Left ventricle myocardium inferior (tissue), 1 donor: ENCODE measurements at regions not wholly inside any gene's neighbourhood (a gene's known extent, or its start where the extent isn't known, plus 50 kb on each side); places are given as distances from the start of the nearest gene placed in this dataset.

Experiments
- DNase-seq: peaks from one replicate; pipeline ENCODE4 v3.0.0-alpha.2; 2020
- H3K27ac ChIP-seq: fragments of 200-600 bp; replicated peaks from 2 replicates; pipeline ENCODE4 v1.8.0; 2021
- H3K27me3 ChIP-seq: fragments of 200-600 bp; 2 replicates; pipeline ENCODE4 v1.8.0; 2021; ENCODE audit warnings: low read depth
- H3K36me3 ChIP-seq: fragments of 200-600 bp; 2 replicates; pipeline ENCODE4 v1.8.0; 2021
- H3K4me1 ChIP-seq: fragments of 200-600 bp; 2 replicates; pipeline ENCODE4 v1.8.0; 2021
- H3K4me3 ChIP-seq: fragments of 200-600 bp; 2 replicates; pipeline ENCODE4 v1.8.0; 2021; ENCODE audit warnings: mild to moderate bottlenecking, moderate library complexity
- H3K9me3 ChIP-seq: fragments of 200-600 bp; replicated peaks from 2 replicates; pipeline ENCODE4 v1.8.0; 2021
- intact Hi-C: fragments of 100-400 bp; cut with micrococcal nuclease; formaldehyde crosslinking; loops from one replicate; pipeline ENCODE4 v1.11.0; 2022
- TF ChIP-seq, protein P1 (sequence below): fragments of 200-600 bp; IDR thresholded peaks from 2 replicates; pipeline ENCODE4 v1.8.0; 2021; ENCODE audit warnings: antibody characterized with exemption, mild to moderate bottlenecking, borderline replicate concordance
- donor health status: DM: no; HTN: yes; CAD: no; lungs with severe emphysema.

DNA sequence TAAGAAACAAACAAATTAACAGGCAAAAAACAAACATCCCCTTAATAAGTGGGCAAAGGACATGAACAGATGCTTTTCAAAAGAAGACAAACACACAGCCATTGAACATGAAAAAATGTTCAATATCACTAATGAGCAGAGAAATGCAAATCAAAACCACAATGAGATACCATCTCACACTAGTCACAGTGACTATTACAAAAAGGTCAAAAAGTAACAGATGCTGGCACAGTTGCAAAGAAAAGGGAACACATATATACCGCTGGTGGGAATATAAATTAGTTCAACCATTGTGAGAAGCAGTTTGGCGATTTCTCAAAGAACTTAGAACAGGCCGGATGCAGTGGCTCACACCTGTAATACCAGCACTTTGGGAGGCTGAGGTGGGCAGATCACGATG lies 146.1 kb upstream of the NEIL3 start:
- no peak for DNase-seq
- H3K27ac ChIP-seq = no peak overlapping the region
- H3K27me3 ChIP-seq = no peaks in the 10 kb centered on the region
- H3K4me1 ChIP-seq = no peaks in the 10 kb centered on the region
- H3K4me3 ChIP-seq = no peak overlapping the region
- intact Hi-C loops = no loop called here
- peaks cover 6% of the 10 kb centered on the region for H3K9me3 ChIP-seq
- TF ChIP-seq, protein P1, sequence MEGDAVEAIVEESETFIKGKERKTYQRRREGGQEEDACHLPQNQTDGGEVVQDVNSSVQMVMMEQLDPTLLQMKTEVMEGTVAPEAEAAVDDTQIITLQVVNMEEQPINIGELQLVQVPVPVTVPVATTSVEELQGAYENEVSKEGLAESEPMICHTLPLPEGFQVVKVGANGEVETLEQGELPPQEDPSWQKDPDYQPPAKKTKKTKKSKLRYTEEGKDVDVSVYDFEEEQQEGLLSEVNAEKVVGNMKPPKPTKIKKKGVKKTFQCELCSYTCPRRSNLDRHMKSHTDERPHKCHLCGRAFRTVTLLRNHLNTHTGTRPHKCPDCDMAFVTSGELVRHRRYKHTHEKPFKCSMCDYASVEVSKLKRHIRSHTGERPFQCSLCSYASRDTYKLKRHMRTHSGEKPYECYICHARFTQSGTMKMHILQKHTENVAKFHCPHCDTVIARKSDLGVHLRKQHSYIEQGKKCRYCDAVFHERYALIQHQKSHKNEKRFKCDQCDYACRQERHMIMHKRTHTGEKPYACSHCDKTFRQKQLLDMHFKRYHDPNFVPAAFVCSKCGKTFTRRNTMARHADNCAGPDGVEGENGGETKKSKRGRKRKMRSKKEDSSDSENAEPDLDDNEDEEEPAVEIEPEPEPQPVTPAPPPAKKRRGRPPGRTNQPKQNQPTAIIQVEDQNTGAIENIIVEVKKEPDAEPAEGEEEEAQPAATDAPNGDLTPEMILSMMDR = no peak
- H3K36me3 ChIP-seq = no peaks in the 10 kb centered on the region

- TF ChIP-seq, protein P1 = no peak
- intact Hi-C loops = no loop called here
- Histone ChIP-seq H3K4me1 (no peaks in the 10 kb centered on the region), H3K27me3 (no peaks in the 10 kb centered on the region), H3K4me3 (no peak overlapping the region), H3K36me3 (no peaks in the 10 kb centered on the region), H3K27ac (no peak overlapping the region), H3K9me3 (peaks cover 25% of the 10 kb centered on the region)
- DNase-seq = no peak
Measured at GRCh38 chr4:177171588-177171987, 138.1 kb upstream of the NEIL3 start.

GRCh38 chr4:177175473-177175872 lies 134.2 kb upstream of the NEIL3 start:
- no peak overlapping the region for H3K27ac ChIP-seq
- H3K9me3 ChIP-seq = peaks cover 15% of the 10 kb centered on the region
- no peaks in the 10 kb centered on the region for H3K27me3 ChIP-seq
- no peaks in the 10 kb centered on the region for H3K4me1 ChIP-seq
- DNase-seq = no peak
- TF ChIP-seq, protein P1 = no peak
- no peak overlapping the region for H3K4me3 ChIP-seq
- no peaks in the 10 kb centered on the region for H3K36me3 ChIP-seq
- intact Hi-C loops = no loop called here

GRCh38 chr4:177177541-177178081 lies 132.1 kb upstream of the NEIL3 start:
- DNase-seq = no peak
- no peaks in the 10 kb centered on the region for H3K9me3 ChIP-seq
- H3K4me3 ChIP-seq = no peak overlapping the region
- intact Hi-C loops = no loop called here
- no peak overlapping the region for H3K27ac ChIP-seq
- TF ChIP-seq, protein P1 = no peak
- H3K36me3 ChIP-seq = no peaks in the 10 kb centered on the region
- H3K27me3 ChIP-seq = no peaks in the 10 kb centered on the region
- no peaks in the 10 kb centered on the region for H3K4me1 ChIP-seq

DNA sequence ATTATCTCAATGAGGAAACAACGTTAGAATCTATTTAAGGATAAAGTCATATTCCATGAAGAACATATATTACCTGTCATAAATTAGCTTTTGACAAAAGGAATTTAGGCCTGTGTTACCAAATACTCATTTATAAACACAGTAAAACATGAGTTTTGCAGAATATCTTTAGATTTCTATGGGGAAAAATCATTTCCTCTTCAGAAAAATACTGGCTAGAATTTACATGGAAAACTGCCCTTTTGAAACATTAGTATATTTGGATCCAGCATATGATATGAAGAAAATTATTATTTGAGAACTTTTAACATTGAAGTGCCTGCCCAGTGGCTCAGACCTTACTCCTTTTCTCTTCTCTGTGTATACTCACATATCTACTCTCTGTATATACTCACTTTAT lies 131.4 kb upstream of the NEIL3 start:
- Histone ChIP-seq H3K36me3 (no peaks in the 10 kb centered on the region), H3K4me3 (no peak overlapping the region), H3K27me3 (no peaks in the 10 kb centered on the region), H3K4me1 (no peaks in the 10 kb centered on the region), H3K27ac (no peak overlapping the region), H3K9me3 (no peaks in the 10 kb centered on the region)
- intact Hi-C loops = no loop called here
- TF ChIP-seq, protein P1 = no peak
- DNase-seq = no peak
